GM21390 (cell line): ENCODE measurements at regions not wholly inside any gene's neighbourhood (a gene's known extent, or its start where the extent isn't known, plus 50 kb on each side); places are given as distances from the start of the nearest gene placed in this dataset.

Source experiments
- ATAC-seq: cut with Tn5 transposase; IDR thresholded peaks from one replicate; pipeline ENCODE4 v1.9.1; 2021; ENCODE audit not compliant: unreplicated experiment

DNA sequence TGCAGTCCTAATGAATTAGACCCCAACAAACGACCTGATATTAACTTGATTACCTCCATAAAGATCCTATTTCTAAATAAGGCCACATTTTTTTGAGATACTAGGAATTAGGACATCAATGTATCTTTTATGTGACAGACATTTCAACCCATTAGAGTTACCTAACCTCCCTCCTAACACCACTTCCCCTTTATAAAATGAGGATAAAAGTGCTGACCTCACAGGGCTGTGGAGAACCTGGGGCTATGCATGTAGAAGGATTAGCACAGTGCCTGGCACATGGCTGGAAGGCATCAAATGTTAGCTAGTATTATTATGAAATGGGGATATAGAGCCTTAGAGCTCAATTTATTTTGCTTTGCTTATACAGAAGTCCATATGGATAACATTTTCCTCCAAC is 53.5 kb upstream of the LRRN1 start:
- ATAC-seq = no peak

- no peak for ATAC-seq
Measured at GRCh38 chr3:3744826-3745225, 54.4 kb upstream of the LRRN1 start.

GRCh38 chr3:3743754-3744153 is 55.5 kb upstream of the LRRN1 start:
- no peak for ATAC-seq

GRCh38 chr3:3740061-3740460 is 59.2 kb upstream of the LRRN1 start:
- ATAC-seq = no peak

GRCh38 chr3:3739330-3740060 is 59.7 kb upstream of the LRRN1 start:
- ATAC-seq = no peak

DNA sequence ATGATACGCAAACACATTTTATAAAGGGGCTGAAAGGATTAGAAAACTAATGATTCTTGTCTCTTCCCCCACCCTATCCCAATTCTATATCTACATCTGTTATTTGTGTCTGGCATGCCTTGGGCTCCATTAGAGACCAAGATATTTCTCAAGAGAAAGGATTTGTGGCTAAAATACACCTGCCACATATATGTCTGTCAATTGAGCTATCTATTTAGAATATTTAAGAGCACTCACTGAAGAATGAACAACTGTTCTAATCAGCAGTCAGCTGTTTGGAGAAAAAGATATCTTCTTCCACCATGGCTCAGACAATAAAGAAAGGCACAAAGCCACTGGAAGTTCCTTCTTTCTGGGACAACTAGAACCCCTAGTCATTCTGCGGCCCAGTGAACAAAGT is 61.7 kb upstream of the LRRN1 start:
- no peak for ATAC-seq

GRCh38 chr3:3735919-3736318 is 63.3 kb upstream of the LRRN1 start:
- ATAC-seq = no peak

- no peak for ATAC-seq
Measured at GRCh38 chr3:3734881-3735280, 64.3 kb upstream of the LRRN1 start.

DNA sequence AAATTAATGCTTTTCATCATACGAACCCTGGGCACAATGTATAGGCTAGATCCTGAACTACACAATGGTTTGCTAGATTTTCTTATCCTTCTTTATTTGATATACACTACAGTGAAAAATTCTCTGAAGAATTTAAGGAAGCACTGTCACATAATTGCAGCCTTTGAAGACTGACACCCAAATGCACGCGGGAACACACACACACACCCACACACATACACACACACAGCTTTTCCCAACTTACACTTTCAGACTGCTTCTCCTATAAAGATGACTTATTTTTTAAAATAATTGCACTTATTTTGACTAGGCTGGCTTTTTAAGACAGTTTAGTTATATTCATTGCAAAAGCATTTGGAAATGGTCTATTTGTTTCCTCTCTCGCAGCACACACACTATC is 70.0 kb upstream of the LRRN1 start:
- ATAC-seq = no peak

- ATAC-seq = no peak
Measured at GRCh38 chr3:3726549-3726948, 72.7 kb upstream of the LRRN1 start.

- ATAC-seq = no peak
Measured at GRCh38 chr3:3714572-3714971, 84.7 kb upstream of the LRRN1 start.

DNA sequence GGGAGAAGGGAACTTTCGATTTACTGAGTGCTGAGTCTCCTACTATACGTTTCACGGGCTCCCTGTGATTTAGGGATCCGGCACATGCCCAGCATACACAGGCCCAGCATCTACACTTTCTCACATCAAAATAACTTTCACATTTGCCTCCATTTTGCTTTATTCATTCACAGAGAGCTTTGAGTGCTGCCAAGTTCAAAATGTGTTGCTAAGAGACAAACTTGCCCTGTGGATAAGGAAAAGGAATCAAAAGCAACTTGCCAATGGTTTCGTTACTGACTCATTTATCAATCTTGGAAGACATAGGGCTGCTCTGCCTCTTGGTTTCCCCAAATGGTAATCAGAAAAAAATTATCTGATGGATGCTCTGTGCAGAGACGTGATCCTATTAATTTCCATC is 86.3 kb upstream of the LRRN1 start:
- ATAC-seq = no peak

DNA sequence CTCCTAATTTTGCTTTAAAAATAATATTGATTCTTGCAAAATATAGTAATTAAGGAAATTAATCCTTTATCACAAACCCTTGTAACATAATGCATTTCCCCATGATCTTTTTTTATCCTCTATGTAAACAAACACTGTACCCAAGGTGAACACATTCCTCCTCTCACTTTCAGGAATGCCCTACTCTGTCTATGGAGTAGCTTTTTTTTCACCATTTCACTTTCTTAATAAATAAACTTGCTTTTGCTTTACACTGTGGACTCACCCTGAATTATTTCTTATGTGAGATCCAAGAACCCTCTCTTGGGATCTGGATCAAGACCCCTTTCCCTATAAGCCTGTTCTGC is 90.5 kb upstream of the LRRN1 start:
- ATAC-seq = no peak

GRCh38 chr3:3707858-3708768 is 91.1 kb upstream of the LRRN1 start:
- no peak for ATAC-seq

DNA sequence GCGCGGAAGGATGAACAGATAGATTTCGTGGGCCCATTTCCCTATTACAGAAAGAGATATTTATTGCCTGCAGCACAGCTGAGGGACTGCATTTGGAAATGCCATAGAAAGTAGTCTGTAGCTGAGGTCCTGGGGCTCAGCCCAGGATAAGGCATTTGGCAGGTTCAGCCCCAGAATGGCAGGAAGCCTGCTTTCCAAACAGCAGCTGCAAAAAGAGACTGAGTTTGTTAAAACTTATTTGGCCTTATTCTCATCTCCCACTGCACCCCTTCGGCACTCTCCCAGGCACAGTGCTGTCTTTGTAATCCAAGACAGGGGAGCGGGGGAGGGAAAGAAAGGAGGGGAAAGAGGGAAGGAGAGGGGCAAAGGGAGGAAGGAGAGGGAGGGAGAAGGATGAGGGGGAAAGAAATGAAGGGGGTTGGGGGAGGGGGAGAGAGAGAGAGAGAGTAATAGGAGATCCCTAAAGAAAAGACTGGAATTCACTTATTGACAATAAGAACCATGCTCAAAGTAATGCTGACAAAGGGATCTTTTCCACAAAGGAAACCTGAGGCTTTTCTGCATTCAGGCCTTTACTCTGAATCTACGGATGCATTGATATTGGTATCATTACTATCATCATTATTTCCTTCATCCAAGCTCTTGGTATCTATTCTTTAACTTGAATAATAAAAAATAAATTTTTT is 94.0 kb upstream of the LRRN1 start:
- no peak for ATAC-seq

DNA sequence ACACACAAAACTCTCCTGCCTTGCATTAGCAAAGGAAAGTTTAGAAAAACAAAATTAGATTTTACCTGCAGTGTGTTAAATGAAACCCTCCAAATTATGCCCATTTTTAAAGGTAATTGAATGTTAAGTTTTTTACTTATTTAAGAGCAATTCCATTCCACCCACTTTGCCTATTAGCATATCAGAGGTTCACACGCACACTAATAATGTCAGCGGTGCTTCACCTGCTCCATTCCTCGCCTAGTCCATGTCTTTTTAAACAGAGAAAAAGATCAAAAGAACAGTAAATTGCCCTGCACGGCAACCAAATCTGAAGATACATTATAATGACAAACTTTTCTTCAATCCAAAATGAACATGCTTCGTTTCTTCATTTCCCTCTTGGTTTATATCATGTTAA is 97.3 kb upstream of the LRRN1 start:
- ATAC-seq = no peak

DNA sequence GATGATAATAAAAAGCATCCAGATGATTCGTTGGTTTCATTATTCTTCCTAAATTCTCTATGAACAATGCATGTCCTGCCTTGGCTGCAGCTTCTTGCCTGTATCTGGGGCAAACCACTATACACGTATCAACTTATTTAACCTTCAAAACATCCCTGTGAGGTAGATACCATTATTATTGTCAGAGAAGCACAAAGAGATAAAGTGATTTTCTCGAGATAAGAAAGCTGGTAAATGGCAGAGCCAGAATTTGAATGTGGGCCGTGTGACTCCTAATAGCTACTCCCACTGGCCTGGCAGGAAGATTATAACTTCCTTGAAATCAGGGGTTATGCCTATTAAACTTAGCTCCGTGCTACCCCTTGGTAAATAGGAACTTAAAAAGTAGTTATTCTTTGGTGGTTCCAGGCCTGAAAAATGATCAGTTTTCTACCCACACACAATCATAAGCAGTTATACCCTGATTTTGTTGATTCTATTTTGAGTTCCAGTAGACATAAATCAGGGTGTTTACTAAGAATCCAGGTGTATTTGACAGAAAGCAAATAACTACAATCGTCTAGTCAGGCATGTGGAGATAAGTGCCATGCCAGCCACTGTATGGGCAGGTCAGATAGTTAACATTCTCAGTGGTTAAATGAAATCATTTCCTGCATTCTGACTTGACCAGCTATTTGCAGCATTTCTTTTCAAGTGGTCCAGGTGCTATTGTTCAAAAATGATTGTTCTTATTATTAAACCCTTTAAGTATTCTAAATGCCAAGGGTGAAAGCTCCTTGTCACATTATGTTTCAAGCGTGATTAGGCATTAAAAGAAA is 99.2 kb upstream of the LRRN1 start:
- ATAC-seq = no peak

- no peak for ATAC-seq
Measured at GRCh38 chr3:3699407-3699806, 99.8 kb upstream of the LRRN1 start.

DNA sequence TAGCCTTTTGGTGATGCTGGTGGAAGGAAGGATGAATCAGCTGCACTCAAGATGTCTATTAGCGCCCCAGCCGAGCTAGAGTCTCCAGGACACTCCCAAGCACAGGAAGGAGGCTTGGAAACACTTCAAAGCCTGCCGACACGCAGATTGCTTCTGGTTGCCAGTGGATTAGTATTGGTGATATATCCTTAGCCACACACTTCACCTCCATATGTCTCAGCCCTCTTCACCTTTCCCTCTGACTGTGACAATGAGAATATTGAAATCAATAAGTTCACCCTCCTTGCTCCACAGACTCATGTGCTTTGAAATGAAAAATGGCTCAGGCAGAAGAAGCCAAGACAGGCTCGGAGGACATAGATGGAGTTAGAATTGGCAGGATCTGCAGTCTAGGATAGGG is 102.9 kb upstream of the LRRN1 start:
- no peak for ATAC-seq

- ATAC-seq = no peak
Measured at GRCh38 chr3:3693593-3693992, 105.6 kb upstream of the LRRN1 start.
